ENCODE measurements at regions not wholly inside any gene's neighbourhood (a gene's known extent, or its start where the extent isn't known, plus 50 kb on each side); places are given as distances from the start of the nearest gene placed in this dataset.

GRCh38 chr9:24602693-24603352 is 57.1 kb upstream of the IZUMO3 start:
- no peak for DNase-seq (ENCODE audit: low spot score)
- intact Hi-C loops (cut with micrococcal nuclease; ENCODE audit: unreplicated experiment), result no loop called here

More at GRCh38 chr9:24602693-24603352, 57.1 kb upstream of the IZUMO3 start:
- no peak for FAIRE-seq
- Histone ChIP-seq H3K27ac (ENCODE audit: extremely low read length, insufficient read depth, low read length) (no peak overlapping the region), H3K36me3 (replicated peaks in 1 of 2; ENCODE audit: control insufficient read depth in 1 of 2, insufficient read depth in 2 of 2, low read length in 2 of 2) (no peaks in the 10 kb centered on the region), H3K4me1 (ENCODE audit: insufficient read depth, low read length) (no peaks in the 10 kb centered on the region), H2AFZ (ENCODE audit: low read length) (no peak overlapping the region), H4K20me1 (ENCODE audit: insufficient read depth, low read length) (no peaks in the 10 kb centered on the region), H3K4me2 (ENCODE audit: low read depth, low read length) (no peak overlapping the region), H3K27me3 (ENCODE audit: control insufficient read depth in 1 of 2, insufficient read depth in 2 of 2, low read length in 2 of 2) (no peaks in the 10 kb centered on the region), H3K4me3 (replicated peaks in 1 of 3; ENCODE audit: insufficient read depth in 1 of 3, low read depth in 2 of 3, low read length in 3 of 3) (no peak overlapping the region), H3K9ac (ENCODE audit: insufficient read depth, low read depth, low read length) (no peak overlapping the region), H3K9me3 (ENCODE audit: low read length) (peaks cover 67% of the 10 kb centered on the region), H3K79me2 (ENCODE audit: insufficient read depth, low read length) (no peaks in the 10 kb centered on the region)
- in situ Hi-C loops (cut with HindIII; ENCODE audit: extremely low pct_ligation_motif_present, low pct_unique_long_range_greater_than_20kb), result no loop called here
- CTCF ChIA-PET (ENCODE audit: low intra/inter-chr PET ratio, low total read pairs), result no interaction called here
- no peak for ATAC-seq
- WGBS (ENCODE audit: low lambda C conversion rate), result 0% methylated on average over 4 of the region's 4 CpGs
- no TSS peak for BruUV-seq (replicated peaks)
- TF ChIP-seq ZNF282 (IDR thresholded peaks at IDR 0.05; ENCODE audit: partially characterized antibody), result no peak
- no peak for TF ChIP-seq MTA1 (CRISPR knock-in tag; IDR thresholded peaks at IDR 0.05; ENCODE audit: borderline replicate concordance)
- TF ChIP-seq, protein P1, sequence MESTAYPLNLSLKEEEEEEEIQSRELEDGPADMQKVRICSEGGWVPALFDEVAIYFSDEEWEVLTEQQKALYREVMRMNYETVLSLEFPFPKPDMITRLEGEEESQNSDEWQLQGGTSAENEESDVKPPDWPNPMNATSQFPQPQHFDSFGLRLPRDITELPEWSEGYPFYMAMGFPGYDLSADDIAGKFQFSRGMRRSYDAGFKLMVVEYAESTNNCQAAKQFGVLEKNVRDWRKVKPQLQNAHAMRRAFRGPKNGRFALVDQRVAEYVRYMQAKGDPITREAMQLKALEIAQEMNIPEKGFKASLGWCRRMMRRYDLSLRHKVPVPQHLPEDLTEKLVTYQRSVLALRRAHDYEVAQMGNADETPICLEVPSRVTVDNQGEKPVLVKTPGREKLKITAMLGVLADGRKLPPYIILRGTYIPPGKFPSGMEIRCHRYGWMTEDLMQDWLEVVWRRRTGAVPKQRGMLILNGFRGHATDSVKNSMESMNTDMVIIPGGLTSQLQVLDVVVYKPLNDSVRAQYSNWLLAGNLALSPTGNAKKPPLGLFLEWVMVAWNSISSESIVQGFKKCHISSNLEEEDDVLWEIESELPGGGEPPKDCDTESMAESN (CRISPR knock-in tag; conservative IDR thresholded peaks at IDR 0.05), result no peak
- TF ChIP-seq ZNF792 (CRISPR knock-in tag; IDR thresholded peaks at IDR 0.05), result no peak
- no peak for TF ChIP-seq ZNF878 (CRISPR knock-in tag; IDR thresholded peaks at IDR 0.05)
- no peak for TF ChIP-seq HNF4G (IDR thresholded peaks at IDR 0.05; ENCODE audit: borderline replicate concordance, low read depth, low read length)
- no peak for TF ChIP-seq HNF4G (CRISPR knock-in tag; IDR thresholded peaks at IDR 0.05; ENCODE audit: borderline replicate concordance, low read depth)
- no peak for TF ChIP-seq PAWR (CRISPR knock-in tag; IDR thresholded peaks at IDR 0.05; ENCODE audit: borderline replicate concordance)
- no peak for TF ChIP-seq CENPT (CRISPR knock-in tag; IDR thresholded peaks at IDR 0.05; ENCODE audit: low read depth)
- no peak for TF ChIP-seq RORA (CRISPR knock-in tag; IDR thresholded peaks at IDR 0.05)
- TF ChIP-seq, protein P2, sequence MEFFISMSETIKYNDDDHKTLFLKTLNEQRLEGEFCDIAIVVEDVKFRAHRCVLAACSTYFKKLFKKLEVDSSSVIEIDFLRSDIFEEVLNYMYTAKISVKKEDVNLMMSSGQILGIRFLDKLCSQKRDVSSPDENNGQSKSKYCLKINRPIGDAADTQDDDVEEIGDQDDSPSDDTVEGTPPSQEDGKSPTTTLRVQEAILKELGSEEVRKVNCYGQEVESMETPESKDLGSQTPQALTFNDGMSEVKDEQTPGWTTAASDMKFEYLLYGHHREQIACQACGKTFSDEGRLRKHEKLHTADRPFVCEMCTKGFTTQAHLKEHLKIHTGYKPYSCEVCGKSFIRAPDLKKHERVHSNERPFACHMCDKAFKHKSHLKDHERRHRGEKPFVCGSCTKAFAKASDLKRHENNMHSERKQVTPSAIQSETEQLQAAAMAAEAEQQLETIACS (CRISPR knock-in tag; IDR thresholded peaks at IDR 0.05), result no peak
- TF ChIP-seq ZNF589 (CRISPR knock-in tag; conservative IDR thresholded peaks at IDR 0.05), result no peak
- no peak for TF ChIP-seq EHMT2 (IDR thresholded peaks at IDR 0.05; ENCODE audit: borderline replicate concordance, low read depth, low read length)
- POLR2A ChIA-PET, result no interaction called here

Small RNA genes in the stretch of these regions (small RNA-seq; reads per million reads assigned to genes)
- 0 reads per million in 3 experiments for gene RMRPP5 (ENCODE audit: insufficient read depth in 2 of 3, insufficient read length in 3 of 3, low read depth in 2 of 3, low replicate concordance in 1 of 3)

All from HepG2 (cell line).